ENCODE measurements at regions not wholly inside any gene's neighbourhood (a gene's known extent, or its start where the extent isn't known, plus 50 kb on each side); places are given as distances from the start of the nearest gene placed in this dataset.

DNA sequence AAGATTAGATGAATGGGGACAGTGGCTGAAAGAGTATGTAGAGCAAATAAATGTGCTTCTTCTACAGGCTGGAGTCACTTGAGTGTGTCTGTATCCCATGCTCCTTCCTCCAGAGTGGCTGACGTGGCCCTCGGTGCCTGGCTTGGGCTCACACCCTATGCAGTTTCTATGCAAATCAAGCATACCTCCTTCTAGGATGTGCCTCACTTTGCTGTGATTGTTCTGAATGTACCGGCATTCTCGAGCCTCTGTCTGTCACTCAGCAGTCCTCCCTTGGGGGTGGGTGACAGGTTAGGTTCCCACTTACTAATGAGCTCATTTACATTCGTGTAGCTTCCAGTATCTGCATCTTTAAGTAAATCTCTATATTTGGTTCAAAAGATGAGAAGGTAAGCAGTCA is 55.1 kb upstream of the HDDC2 start:
- CTCF ChIA-PET (ENCODE audit: low intra/inter-chr PET ratio): no interaction called here
- Histone ChIP-seq H4K20me1 (replicated peaks; ENCODE audit: control insufficient read depth, insufficient read depth, low read length) (no peaks in the 10 kb centered on the region), H3K4me3 (no peak overlapping the region), H3K9me1 (ENCODE audit: control insufficient read depth, insufficient read depth, low read length) (no peaks in the 10 kb centered on the region), H3K9ac (ENCODE audit: insufficient read depth in 1 of 2, low read depth in 2 of 2, low read length in 2 of 2) (no peak overlapping the region), H3K4me1 (replicated peaks in 1 of 2; ENCODE audit: control insufficient read depth in 2 of 2, insufficient read depth in 2 of 2, low read length in 2 of 2) (no peaks in the 10 kb centered on the region), H3K79me2 (ENCODE audit: control insufficient read depth, insufficient read depth, low read length) (no peaks in the 10 kb centered on the region), H3K27ac (ENCODE audit: extremely low read depth, low read depth, low read length) (no peak overlapping the region), H3K27me3 (ENCODE audit: control insufficient read depth in 2 of 2, insufficient read depth in 2 of 2, low read length in 2 of 2) (peaks cover 2 to 12% of the 10 kb centered on the region in 2 experiments; a peak in 4 of 5 replicates), H3K9me3 (replicated peaks; ENCODE audit: control insufficient read depth, insufficient read depth, low read depth, low read length) (no peaks in the 10 kb centered on the region), H3K4me2 (ENCODE audit: insufficient read depth, low read length) (no peak overlapping the region), H2AFZ (ENCODE audit: low read depth, low read length) (no peak overlapping the region), H3K36me3 (ENCODE audit: control insufficient read depth, insufficient read depth, low read length) (no peaks in the 10 kb centered on the region)
- in situ Hi-C loops (cut with MboI): no loop called here
- no TSS peak for BruUV-seq (replicated peaks)
- FAIRE-seq (no peak), DNase-seq (ENCODE audit: extremely low read depth in 1 of 4, low spot score in 3 of 4) (no peak), ATAC-seq (no peak)
- intact Hi-C loops (cut with micrococcal nuclease): no loop called here
- POLR2A ChIA-PET: interaction anchor here (0.5 to 0.7 kb wide), 2 partner anchors 13 to 229 kb away, joined by 3 read pairs; no protein-coding TSS in a partner anchor
- 3% methylated on average over 5 of the region's 5 CpGs for WGBS (ENCODE audit: insufficient coverage, low coverage, missing lambda C conversion rate)
- TF ChIP-seq KLF16 (IDR thresholded peaks at IDR 0.05): no peak
- TF ChIP-seq, protein P1, sequence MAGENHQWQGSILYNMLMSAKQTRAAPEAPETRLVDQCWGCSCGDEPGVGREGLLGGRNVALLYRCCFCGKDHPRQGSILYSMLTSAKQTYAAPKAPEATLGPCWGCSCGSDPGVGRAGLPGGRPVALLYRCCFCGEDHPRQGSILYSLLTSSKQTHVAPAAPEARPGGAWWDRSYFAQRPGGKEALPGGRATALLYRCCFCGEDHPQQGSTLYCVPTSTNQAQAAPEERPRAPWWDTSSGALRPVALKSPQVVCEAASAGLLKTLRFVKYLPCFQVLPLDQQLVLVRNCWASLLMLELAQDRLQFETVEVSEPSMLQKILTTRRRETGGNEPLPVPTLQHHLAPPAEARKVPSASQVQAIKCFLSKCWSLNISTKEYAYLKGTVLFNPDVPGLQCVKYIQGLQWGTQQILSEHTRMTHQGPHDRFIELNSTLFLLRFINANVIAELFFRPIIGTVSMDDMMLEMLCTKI (IDR thresholded peaks at IDR 0.05; ENCODE audit: partially characterized antibody): no peak
- TF ChIP-seq, protein P2, sequence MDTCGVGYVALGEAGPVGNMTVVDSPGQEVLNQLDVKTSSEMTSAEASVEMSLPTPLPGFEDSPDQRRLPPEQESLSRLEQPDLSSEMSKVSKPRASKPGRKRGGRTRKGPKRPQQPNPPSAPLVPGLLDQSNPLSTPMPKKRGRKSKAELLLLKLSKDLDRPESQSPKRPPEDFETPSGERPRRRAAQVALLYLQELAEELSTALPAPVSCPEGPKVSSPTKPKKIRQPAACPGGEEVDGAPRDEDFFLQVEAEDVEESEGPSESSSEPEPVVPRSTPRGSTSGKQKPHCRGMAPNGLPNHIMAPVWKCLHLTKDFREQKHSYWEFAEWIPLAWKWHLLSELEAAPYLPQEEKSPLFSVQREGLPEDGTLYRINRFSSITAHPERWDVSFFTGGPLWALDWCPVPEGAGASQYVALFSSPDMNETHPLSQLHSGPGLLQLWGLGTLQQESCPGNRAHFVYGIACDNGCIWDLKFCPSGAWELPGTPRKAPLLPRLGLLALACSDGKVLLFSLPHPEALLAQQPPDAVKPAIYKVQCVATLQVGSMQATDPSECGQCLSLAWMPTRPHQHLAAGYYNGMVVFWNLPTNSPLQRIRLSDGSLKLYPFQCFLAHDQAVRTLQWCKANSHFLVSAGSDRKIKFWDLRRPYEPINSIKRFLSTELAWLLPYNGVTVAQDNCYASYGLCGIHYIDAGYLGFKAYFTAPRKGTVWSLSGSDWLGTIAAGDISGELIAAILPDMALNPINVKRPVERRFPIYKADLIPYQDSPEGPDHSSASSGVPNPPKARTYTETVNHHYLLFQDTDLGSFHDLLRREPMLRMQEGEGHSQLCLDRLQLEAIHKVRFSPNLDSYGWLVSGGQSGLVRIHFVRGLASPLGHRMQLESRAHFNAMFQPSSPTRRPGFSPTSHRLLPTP (IDR thresholded peaks at IDR 0.05; ENCODE audit: borderline replicate concordance, extremely low read depth, insufficient read length): no peak
- TF ChIP-seq THRAP3 (IDR thresholded peaks at IDR 0.05; ENCODE audit: borderline replicate concordance): no peak
- TF ChIP-seq ZNF707 (CRISPR knock-in tag; conservative IDR thresholded peaks at IDR 0.05): no peak
- no peak for TF ChIP-seq SRSF7 (optimal IDR thresholded peaks at IDR 0.05; ENCODE audit: low read depth, low read length)
- TF ChIP-seq, protein P3, sequence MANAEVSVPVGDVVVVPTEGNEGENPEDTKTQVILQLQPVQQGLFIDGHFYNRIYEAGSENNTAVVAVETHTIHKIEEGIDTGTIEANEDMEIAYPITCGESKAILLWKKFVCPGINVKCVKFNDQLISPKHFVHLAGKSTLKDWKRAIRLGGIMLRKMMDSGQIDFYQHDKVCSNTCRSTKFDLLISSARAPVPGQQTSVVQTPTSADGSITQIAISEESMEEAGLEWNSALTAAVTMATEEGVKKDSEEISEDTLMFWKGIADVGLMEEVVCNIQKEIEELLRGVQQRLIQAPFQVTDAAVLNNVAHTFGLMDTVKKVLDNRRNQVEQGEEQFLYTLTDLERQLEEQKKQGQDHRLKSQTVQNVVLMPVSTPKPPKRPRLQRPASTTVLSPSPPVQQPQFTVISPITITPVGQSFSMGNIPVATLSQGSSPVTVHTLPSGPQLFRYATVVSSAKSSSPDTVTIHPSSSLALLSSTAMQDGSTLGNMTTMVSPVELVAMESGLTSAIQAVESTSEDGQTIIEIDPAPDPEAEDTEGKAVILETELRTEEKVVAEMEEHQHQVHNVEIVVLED (CRISPR knock-in tag; IDR thresholded peaks at IDR 0.05): no peak
- no peak for TF ChIP-seq POU5F1 (IDR thresholded peaks at IDR 0.05; ENCODE audit: borderline replicate concordance, low read depth, low read length, partially characterized antibody)
- TF ChIP-seq FUS (optimal IDR thresholded peaks at IDR 0.05; ENCODE audit: low read depth, low read length): no peak
- TF ChIP-seq TRIM28 (IDR thresholded peaks at IDR 0.05): no peak
- TF ChIP-seq, protein P4, sequence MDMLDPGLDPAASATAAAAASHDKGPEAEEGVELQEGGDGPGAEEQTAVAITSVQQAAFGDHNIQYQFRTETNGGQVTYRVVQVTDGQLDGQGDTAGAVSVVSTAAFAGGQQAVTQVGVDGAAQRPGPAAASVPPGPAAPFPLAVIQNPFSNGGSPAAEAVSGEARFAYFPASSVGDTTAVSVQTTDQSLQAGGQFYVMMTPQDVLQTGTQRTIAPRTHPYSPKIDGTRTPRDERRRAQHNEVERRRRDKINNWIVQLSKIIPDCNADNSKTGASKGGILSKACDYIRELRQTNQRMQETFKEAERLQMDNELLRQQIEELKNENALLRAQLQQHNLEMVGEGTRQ (CRISPR knock-in tag; IDR thresholded peaks at IDR 0.05): no peak
- no peak for TF ChIP-seq PTRF (tag; IDR thresholded peaks at IDR 0.05)
- TF ChIP-seq, protein P5, sequence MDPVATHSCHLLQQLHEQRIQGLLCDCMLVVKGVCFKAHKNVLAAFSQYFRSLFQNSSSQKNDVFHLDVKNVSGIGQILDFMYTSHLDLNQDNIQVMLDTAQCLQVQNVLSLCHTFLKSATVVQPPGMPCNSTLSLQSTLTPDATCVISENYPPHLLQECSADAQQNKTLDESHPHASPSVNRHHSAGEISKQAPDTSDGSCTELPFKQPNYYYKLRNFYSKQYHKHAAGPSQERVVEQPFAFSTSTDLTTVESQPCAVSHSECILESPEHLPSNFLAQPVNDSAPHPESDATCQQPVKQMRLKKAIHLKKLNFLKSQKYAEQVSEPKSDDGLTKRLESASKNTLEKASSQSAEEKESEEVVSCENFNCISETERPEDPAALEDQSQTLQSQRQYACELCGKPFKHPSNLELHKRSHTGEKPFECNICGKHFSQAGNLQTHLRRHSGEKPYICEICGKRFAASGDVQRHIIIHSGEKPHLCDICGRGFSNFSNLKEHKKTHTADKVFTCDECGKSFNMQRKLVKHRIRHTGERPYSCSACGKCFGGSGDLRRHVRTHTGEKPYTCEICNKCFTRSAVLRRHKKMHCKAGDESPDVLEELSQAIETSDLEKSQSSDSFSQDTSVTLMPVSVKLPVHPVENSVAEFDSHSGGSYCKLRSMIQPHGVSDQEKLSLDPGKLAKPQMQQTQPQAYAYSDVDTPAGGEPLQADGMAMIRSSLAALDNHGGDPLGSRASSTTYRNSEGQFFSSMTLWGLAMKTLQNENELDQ (CRISPR knock-in tag; IDR thresholded peaks at IDR 0.05; ENCODE audit: borderline replicate concordance): no peak
